HEK293 (cell line): ENCODE measurements at regions not wholly inside any gene's neighbourhood (a gene's known extent, or its start where the extent isn't known, plus 50 kb on each side); places are given as distances from the start of the nearest gene placed in this dataset.

ENCODE experiments used
- CTCF ChIA-PET: fragments of 350-600 bp; formaldehyde crosslinking; extraction: SDS; loops from one replicate; lab custom pipeline; 2021; ENCODE audit warnings: antibody characterized with exemption; lab: Yijun Ruan, JAX
- POLR2A ChIA-PET: fragments of 300-600 bp; formaldehyde crosslinking; extraction: SDS; loops from one replicate; lab custom pipeline; 2020; ENCODE audit warnings: antibody characterized with exemption, inconsistent platforms; lab: Yijun Ruan, JAX
- H3K27ac ChIP-seq: fragments of 200-500 bp; sonication (Bioruptor generic); 2 replicates; pipeline ENCODE4 v1.5.1; 2014; ENCODE audit warnings: low read depth, low read length, control low read depth, inconsistent platforms; ENCODE audit errors: extremely low read depth
- H3K36me3 ChIP-seq, 2 experiments: fragments of 200-500 bp in 1 of 2; sonication (Bioruptor generic) in 1 of 2; 1 replicate in 1 of 2; 2 replicates in 1 of 2; pipeline ENCODE4 v1.5.1; 2014 to 2017; ENCODE audit warnings: inconsistent platforms in 2 of 2, low read length in 2 of 2; ENCODE audit not compliant: control insufficient read depth in 2 of 2, insufficient read depth in 1 of 2
- H3K4me1 ChIP-seq: fragments of 200-500 bp; sonication (Bioruptor generic); 2 replicates; pipeline ENCODE4 v1.5.1; 2014; ENCODE audit warnings: mild to moderate bottlenecking, low read length, inconsistent platforms; ENCODE audit not compliant: control insufficient read depth, insufficient read depth
- H3K4me3 ChIP-seq: 2 replicates; pipeline ENCODE4 v1.5.1; 2011; ENCODE audit warnings: low read depth, mild to moderate bottlenecking, control low read depth, low read length, moderate library complexity
- H3K9me3 ChIP-seq: fragments of 200-500 bp; sonication (Bioruptor generic); 2 replicates; pipeline ENCODE4 v1.5.1; 2014; ENCODE audit warnings: low read depth, low read length, inconsistent platforms; ENCODE audit not compliant: control insufficient read depth, insufficient read depth
- FEZF1 ChIP-seq: fragments of 450-650 bp; formaldehyde crosslinking; IDR thresholded peaks from 2 replicates; pipeline ENCODE4 v1.5.1; 2016; ENCODE audit warnings: missing biosample characterization, missing genetic modification characterization
- HIC1 ChIP-seq: fragments of 450-650 bp; formaldehyde crosslinking; IDR thresholded peaks from 2 replicates; pipeline ENCODE4 v1.5.1; 2016; ENCODE audit warnings: missing biosample characterization, missing genetic modification characterization
- HOXC10 ChIP-seq: sonication (generic); formaldehyde crosslinking; IDR thresholded peaks from 2 replicates; pipeline ENCODE4 v1.8.1; 2023; ENCODE audit warnings: mild to moderate bottlenecking, missing genetic modification reagents
- KLF7 ChIP-seq: fragments of 450-650 bp; formaldehyde crosslinking; IDR thresholded peaks from 2 replicates; pipeline ENCODE4 v1.5.1; 2016; ENCODE audit warnings: missing biosample characterization, missing genetic modification characterization, borderline replicate concordance
- MEIS1 ChIP-seq: sonication (generic); formaldehyde crosslinking; IDR thresholded peaks from 2 replicates; pipeline ENCODE4 v1.8.1; 2022; ENCODE audit warnings: missing genetic modification reagents, mild to moderate bottlenecking, borderline replicate concordance
- ZNF138 ChIP-seq: fragments of 450-650 bp; formaldehyde crosslinking; IDR thresholded peaks from 2 replicates; pipeline ENCODE4 v1.5.1; 2016; ENCODE audit warnings: missing biosample characterization, missing genetic modification characterization, borderline replicate concordance
- ZNF175 ChIP-seq: fragments of 450-650 bp; formaldehyde crosslinking; IDR thresholded peaks from 2 replicates; pipeline ENCODE4 v1.5.1; 2016; ENCODE audit warnings: missing biosample characterization, missing genetic modification characterization
- ZNF280C ChIP-seq: fragments of 450-650 bp; formaldehyde crosslinking; IDR thresholded peaks from 2 replicates; pipeline ENCODE4 v1.5.1; 2016; ENCODE audit warnings: missing biosample characterization, missing genetic modification characterization
- ZNF423 ChIP-seq: fragments of 450-650 bp; formaldehyde crosslinking; IDR thresholded peaks from 2 replicates; pipeline ENCODE4 v1.5.1; 2016; ENCODE audit warnings: missing biosample characterization, missing genetic modification characterization
- ZNF449 ChIP-seq: fragments of 450-650 bp; formaldehyde crosslinking; IDR thresholded peaks from 2 replicates; pipeline ENCODE4 v1.5.1; 2017; ENCODE audit warnings: missing biosample characterization, mild to moderate bottlenecking, missing genetic modification characterization, moderate library complexity
- ZNF560 ChIP-seq: fragments of 450-650 bp; formaldehyde crosslinking; IDR thresholded peaks from 2 replicates; pipeline ENCODE4 v1.5.1; 2017; ENCODE audit warnings: missing biosample characterization, missing genetic modification characterization, borderline replicate concordance
- ZNF561 ChIP-seq: fragments of 450-650 bp; IDR thresholded peaks from 2 replicates; pipeline ENCODE4 v1.5.1; 2018; ENCODE audit warnings: missing biosample characterization, missing genetic modification characterization, borderline replicate concordance
- TF ChIP-seq, protein P1 (sequence below): fragments of 450-650 bp; formaldehyde crosslinking; conservative IDR thresholded peaks from 2 replicates; pipeline ENCODE4 v1.5.1; 2016; ENCODE audit warnings: low read depth, missing biosample characterization, missing genetic modification characterization
- TF ChIP-seq, protein P2 (sequence below): fragments of 450-650 bp; formaldehyde crosslinking; IDR thresholded peaks from 2 replicates; pipeline ENCODE4 v1.5.1; 2017; ENCODE audit warnings: missing biosample characterization, missing genetic modification characterization
- TF ChIP-seq, protein P3 (sequence below): fragments of 450-650 bp; formaldehyde crosslinking; IDR thresholded peaks from 2 replicates; pipeline ENCODE4 v1.5.1; 2016; ENCODE audit warnings: missing biosample characterization, missing genetic modification characterization, borderline replicate concordance
- TF ChIP-seq, protein P4 (sequence below): IDR thresholded peaks from 2 replicates; pipeline ENCODE4 v1.6.1; 2011; ENCODE audit warnings: mild to moderate bottlenecking, low read depth, low read length, borderline replicate concordance

GRCh38 chr4:35052546-35052945 lies 1191.8 kb downstream of the ARAP2 start:
- no peaks in the 10 kb centered on the region for H3K36me3 ChIP-seq
- TF ChIP-seq KLF7 (tag by site-specific recombination) (no peak), ZNF138 (tag by site-specific recombination) (no peak), MEIS1 (CRISPR knock-in tag) (no peak), ZNF423 (tag by site-specific recombination) (no peak), ZNF280C (tag by site-specific recombination) (no peak), ZNF560 (tag by site-specific recombination) (no peak), HOXC10 (CRISPR knock-in tag) (no peak)
- TF ChIP-seq, protein P1, sequence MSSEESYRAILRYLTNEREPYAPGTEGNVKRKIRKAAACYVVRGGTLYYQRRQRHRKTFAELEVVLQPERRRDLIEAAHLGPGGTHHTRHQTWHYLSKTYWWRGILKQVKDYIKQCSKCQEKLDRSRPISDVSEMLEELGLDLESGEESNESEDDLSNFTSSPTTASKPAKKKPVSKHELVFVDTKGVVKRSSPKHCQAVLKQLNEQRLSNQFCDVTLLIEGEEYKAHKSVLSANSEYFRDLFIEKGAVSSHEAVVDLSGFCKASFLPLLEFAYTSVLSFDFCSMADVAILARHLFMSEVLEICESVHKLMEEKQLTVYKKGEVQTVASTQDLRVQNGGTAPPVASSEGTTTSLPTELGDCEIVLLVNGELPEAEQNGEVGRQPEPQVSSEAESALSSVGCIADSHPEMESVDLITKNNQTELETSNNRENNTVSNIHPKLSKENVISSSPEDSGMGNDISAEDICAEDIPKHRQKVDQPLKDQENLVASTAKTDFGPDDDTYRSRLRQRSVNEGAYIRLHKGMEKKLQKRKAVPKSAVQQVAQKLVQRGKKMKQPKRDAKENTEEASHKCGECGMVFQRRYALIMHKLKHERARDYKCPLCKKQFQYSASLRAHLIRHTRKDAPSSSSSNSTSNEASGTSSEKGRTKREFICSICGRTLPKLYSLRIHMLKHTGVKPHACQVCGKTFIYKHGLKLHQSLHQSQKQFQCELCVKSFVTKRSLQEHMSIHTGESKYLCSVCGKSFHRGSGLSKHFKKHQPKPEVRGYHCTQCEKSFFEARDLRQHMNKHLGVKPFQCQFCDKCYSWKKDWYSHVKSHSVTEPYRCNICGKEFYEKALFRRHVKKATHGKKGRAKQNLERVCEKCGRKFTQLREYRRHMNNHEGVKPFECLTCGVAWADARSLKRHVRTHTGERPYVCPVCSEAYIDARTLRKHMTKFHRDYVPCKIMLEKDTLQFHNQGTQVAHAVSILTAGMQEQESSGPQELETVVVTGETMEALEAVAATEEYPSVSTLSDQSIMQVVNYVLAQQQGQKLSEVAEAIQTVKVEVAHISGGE (tag by site-specific recombination) = no peak
- TF ChIP-seq, protein P2, sequence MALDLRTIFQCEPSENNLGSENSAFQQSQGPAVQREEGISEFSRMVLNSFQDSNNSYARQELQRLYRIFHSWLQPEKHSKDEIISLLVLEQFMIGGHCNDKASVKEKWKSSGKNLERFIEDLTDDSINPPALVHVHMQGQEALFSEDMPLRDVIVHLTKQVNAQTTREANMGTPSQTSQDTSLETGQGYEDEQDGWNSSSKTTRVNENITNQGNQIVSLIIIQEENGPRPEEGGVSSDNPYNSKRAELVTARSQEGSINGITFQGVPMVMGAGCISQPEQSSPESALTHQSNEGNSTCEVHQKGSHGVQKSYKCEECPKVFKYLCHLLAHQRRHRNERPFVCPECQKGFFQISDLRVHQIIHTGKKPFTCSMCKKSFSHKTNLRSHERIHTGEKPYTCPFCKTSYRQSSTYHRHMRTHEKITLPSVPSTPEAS = no peak
- TF ChIP-seq, protein P3, sequence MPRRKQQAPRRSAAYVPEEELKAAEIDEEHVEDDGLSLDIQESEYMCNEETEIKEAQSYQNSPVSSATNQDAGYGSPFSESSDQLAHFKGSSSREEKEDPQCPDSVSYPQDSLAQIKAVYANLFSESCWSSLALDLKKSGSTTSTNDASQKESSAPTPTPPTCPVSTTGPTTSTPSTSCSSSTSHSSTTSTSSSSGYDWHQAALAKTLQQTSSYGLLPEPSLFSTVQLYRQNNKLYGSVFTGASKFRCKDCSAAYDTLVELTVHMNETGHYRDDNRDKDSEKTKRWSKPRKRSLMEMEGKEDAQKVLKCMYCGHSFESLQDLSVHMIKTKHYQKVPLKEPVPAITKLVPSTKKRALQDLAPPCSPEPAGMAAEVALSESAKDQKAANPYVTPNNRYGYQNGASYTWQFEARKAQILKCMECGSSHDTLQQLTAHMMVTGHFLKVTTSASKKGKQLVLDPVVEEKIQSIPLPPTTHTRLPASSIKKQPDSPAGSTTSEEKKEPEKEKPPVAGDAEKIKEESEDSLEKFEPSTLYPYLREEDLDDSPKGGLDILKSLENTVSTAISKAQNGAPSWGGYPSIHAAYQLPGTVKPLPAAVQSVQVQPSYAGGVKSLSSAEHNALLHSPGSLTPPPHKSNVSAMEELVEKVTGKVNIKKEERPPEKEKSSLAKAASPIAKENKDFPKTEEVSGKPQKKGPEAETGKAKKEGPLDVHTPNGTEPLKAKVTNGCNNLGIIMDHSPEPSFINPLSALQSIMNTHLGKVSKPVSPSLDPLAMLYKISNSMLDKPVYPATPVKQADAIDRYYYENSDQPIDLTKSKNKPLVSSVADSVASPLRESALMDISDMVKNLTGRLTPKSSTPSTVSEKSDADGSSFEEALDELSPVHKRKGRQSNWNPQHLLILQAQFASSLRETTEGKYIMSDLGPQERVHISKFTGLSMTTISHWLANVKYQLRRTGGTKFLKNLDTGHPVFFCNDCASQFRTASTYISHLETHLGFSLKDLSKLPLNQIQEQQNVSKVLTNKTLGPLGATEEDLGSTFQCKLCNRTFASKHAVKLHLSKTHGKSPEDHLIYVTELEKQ (tag by site-specific recombination) = no peak
- ChIA-PET POLR2A (no interaction called here), CTCF (no interaction called here)
- no peaks in the 10 kb centered on the region for H3K4me1 ChIP-seq
- no peaks in the 10 kb centered on the region for H3K9me3 ChIP-seq
- H3K27ac ChIP-seq = no peak overlapping the region
- no peak overlapping the region for H3K4me3 ChIP-seq

- H3K4me3 ChIP-seq = no peak overlapping the region
- ChIA-PET POLR2A (no interaction called here), CTCF (interaction anchor here (0.7 kb wide), 1 partner anchor 64 kb away, joined by 3 read pairs; no protein-coding TSS in a partner anchor)
- H3K4me1 ChIP-seq = no peaks in the 10 kb centered on the region
- TF ChIP-seq, protein P4, sequence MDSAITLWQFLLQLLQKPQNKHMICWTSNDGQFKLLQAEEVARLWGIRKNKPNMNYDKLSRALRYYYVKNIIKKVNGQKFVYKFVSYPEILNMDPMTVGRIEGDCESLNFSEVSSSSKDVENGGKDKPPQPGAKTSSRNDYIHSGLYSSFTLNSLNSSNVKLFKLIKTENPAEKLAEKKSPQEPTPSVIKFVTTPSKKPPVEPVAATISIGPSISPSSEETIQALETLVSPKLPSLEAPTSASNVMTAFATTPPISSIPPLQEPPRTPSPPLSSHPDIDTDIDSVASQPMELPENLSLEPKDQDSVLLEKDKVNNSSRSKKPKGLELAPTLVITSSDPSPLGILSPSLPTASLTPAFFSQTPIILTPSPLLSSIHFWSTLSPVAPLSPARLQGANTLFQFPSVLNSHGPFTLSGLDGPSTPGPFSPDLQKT = no peak
- TF ChIP-seq FEZF1 = no peak
- TF ChIP-seq ZNF449 (tag by site-specific recombination) = no peak
- TF ChIP-seq ZNF561 (tag by site-specific recombination) = no peak
- no peak for TF ChIP-seq HIC1 (tag by site-specific recombination)
- TF ChIP-seq ZNF175 (tag by site-specific recombination) = no peak
- TF ChIP-seq, all 188 proteins: peak for 0
- Histone ChIP-seq H3K9me3 (no peaks in the 10 kb centered on the region), H3K27ac (no peak overlapping the region), H3K36me3 (no peaks in the 10 kb centered on the region)
Observed at GRCh38 chr4:35063031-35063570, 1181.2 kb downstream of the ARAP2 start.
